SK-MEL-5 (cell line): ENCODE measurements at regions not wholly inside any gene's neighbourhood (a gene's known extent, or its start where the extent isn't known, plus 50 kb on each side); places are given as distances from the start of the nearest gene placed in this dataset.

Source experiments
- DNase-seq: peaks from one replicate; pipeline ENCODE4 v3.0.0-alpha.2; 2016; ENCODE audit warnings: low read depth, low spot score
- in situ Hi-C: cut with HindIII; loops from 2 replicates; pipeline ENCODE4 v1.10.0; 2016; ENCODE audit warnings: low sequenced_read_pairs, high pct_unique_total_duplicates, low pct_unique_long_range_greater_than_20kb

DNA sequence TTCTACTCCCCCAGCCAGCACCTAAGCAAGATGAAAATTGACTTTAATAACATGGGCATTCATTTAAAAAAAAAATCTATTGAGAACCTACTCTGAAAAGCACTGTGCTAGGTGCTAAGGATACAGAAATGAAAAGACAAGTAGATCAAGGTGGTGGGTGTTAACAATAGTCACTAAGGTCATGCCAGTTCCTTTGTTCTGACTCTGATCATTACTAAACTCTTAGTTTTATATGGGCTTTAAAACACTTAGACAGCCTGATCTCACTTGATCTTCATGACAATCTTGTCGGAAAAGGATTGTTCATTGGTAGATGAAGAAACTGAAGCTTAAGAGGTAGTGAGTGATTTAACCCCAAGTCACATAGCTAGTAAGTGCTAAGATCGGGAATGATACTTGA is 285.7 kb upstream of the PRDM1 start:
- DNase-seq, result no peak
- in situ Hi-C loops, result no loop called here

DNA sequence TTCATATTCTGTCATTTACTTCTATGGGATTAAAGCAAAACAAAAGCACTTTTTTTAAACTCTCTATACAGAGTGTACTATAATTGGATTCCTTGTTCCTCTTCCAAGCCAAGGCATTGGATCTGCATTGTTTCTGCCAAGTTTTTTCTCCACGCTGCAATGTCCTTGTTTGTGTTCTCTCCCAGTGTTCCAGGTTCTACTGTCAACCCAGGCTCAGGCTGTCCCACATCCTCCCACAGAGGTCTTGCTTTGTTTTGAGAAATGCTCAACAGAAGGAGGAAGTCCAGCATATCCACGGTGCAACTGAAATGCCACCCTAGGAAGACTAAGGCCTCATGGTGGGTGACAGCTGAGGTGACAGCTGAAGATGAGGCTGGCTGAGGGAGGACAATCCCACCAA is 287.1 kb upstream of the PRDM1 start:
- in situ Hi-C loops, result no loop called here
- no peak for DNase-seq

DNA sequence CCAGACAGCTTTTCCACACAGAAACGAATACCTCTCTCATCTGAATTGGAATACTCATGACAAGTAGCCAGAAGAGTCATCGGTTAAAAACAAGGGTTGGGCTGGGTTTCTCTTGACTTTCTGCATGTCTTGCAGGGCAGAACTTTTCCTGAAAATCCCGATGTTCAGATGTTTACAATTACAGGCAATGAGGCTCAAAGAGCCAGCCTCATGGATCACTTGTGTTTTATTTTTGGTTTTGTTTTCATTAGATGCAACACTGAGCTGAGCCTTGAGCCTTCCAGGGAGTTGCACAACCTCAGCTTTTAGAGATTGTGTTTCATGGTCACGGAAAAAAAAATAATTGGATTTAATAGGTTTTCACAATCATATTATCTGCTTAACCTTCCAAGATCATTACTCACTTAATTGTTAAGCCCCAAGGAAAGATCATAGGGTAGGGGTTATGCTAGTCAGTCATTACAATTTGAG is 288.1 kb upstream of the PRDM1 start:
- in situ Hi-C loops, result no loop called here
- DNase-seq, result no peak

DNA sequence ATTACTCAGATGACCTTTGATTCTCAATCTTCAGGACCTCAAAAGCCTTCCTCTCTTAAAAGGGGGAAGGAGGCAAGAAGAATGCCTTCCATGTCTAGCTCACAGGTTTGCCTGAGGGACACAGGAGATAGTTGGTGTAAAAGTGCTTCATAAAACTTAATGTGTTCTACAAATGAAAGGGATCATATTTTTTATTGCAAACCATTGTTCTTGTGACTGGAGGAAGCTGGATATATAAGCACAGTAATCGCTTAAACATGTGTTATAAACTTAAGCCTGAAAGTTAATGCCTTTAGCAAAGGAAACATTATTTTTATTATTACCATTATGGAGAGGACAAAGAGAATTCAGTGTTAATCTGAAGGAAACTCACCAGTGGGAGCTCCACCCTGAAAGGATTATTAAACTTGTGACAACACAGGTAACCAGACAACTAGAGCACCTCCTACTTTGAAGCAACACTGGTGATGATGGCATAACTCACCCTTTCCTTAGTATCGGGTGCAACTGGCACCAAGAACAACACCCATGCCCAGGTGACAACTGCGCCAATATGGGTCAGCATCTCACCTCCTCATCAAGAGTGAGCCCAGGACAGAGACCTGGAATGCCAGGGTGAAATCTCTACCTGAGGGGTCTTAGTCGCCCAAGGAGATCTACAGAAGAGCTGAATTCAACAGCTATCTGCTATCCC is 288.7 kb upstream of the PRDM1 start:
- in situ Hi-C loops, result no loop called here
- DNase-seq, result no peak

DNA sequence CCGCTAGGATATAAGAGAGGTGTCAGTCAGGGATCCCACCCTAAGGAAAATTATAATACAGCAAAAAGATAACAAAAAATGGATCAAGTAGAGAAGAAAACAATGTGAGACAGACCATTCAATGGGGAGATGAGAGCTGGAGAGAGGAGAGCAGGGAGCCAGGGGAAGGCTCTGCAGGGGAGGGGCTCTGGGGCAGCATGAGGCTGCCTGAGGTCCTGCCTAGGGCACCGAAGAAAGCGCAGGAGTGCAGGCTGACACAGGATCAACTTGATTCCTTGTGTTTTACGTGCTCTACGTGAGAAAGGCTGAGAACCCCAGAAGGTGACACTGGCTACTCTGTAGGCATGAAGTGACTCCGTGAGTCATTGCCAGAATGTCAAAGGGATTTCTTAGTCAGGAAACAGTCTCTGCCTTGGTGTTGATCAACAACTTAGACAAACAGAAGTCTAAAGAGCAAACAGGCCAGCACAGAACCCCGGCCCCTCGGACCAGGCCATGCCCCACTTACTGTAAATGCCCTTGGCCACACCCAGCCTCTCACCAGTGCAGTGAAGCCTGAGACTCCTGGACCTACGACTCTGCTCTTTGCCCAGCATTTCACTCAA is 290.1 kb upstream of the PRDM1 start:
- DNase-seq, result no peak
- in situ Hi-C loops, result no loop called here

DNA sequence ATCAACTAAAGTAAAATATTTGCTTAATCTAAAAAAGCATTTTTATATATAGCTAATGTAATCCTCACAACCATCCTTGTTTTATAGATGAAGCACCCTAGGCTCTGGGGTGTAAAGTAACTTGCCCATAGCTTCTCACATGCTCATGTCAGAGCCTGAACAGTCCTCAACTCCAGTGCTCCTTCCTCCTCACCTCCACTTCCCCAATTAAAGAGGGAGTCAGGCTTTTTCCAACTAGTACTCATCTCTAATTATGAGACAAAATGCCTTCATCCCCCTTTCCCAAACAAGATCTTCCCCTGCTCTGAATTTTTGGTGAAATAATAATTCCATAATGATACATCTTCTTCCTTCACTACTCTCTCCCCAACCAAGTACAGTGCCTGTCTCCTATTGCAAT is 290.8 kb upstream of the PRDM1 start:
- no peak for DNase-seq
- in situ Hi-C loops, result no loop called here

DNA sequence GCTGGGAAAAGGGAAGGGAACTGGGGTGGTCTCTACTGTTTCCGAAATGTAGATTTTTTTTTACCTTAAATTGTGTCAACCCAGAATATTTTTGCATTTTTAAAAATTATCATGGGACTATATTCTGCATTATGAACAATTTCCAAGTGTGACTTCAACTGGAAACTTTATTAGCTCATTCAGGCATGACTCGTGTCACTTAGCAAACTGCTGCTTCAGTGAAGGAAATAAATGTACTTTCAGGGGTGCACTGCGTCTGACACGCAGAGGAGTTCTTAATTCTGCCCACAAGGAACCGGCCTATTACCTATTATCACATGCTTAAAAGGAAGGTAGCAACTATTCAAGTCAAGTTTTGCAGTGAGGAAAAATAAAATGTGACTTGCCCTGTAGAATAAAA is 291.3 kb upstream of the PRDM1 start:
- in situ Hi-C loops, result no loop called here
- DNase-seq, result no peak

DNA sequence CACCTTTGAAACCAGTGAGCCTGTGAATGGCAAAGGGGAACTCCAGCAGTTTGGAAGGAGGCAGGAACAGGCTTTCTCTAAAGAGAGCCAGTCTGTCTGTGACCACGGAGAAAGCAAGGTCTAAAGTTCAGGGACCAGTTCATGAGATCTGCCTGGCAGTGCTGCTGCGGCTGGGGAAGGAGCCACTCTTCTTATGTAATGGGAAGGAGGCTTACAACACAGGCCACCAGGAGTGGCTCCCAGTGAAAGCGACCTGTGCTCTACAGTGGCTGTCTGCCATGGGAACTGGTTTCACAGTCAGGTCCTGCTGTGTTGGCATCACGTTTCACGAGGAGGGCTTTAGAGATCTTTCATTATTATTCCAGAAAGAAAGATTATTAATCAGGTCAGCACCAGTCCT is 291.9 kb upstream of the PRDM1 start:
- in situ Hi-C loops, result no loop called here
- no peak for DNase-seq

DNA sequence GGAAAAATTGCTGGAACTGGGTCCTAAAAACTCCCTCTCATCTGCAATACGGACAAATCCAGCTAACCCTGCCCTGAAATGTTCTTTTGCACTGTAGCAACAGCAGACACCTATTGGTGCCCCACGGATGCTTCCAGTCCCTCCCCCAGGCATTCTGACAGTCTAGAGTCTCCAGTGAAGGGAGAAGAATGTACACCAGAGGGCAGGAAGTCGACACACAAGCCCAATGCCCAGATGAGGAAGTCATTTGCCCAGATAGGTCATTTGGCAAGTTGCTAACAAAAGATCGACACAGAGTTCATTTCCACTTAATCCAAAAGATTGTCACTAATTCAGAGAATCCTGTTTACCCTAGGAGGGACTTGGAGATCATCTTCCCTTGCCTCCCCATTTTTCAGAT is 293.0 kb upstream of the PRDM1 start:
- DNase-seq, result peak; percentile 49

DNA sequence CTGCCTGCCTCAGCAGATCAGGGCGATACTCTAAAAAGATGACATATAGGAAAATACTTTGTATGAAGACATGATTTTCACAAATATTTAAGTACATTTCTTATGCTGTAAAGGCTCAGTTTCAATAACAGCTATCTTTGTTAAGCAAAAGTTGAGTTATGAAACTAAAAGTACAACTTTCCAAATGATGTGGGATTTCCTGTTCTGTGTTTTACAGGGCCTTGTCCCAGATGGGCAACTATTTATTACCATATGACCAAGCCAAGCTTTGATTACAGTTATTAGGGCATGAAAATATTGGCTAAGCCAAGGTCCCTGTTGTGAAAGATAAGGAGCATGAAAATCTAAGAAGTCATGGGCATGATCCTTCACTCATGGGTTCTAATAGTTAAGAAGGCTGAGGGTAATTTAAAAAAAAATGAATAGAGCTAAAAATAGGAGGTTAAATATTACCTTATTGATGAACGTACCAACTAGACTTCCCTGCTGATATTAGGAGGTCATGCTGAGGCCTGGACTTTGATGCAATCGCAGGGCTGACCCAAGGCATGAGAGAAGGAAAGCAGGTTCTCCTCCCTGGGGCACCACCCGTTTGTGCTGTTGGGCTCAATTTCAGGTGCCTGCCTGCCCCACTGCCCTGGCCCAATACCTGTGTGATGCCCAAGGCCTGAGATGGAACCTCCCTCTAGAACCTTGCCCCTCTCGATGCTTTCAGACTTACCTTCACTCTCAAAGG is 294.4 kb upstream of the PRDM1 start:
- in situ Hi-C loops, result no loop called here
- no peak for DNase-seq

More for the DNA sequence above, 293.0 kb upstream of the PRDM1 start:
- in situ Hi-C loops, result no loop called here

DNA sequence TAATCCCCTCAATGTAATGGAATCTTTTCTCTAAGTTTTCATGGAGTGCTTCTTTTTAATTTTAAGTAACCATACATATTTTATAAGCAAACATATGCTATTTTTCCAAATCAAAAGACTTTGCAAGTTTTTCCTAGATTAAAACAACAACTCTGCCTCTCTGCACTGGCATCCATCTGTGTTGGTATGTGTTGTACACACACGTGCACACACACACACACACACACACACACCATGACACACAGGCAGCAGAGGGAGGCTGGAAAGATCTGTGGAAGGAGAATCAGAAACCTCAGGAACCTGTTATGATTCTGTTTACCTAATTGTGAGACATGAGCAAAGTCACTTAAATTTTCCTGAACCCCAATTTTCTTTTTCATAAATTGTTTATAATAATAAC is 295.0 kb upstream of the PRDM1 start:
- in situ Hi-C loops, result no loop called here
- no peak for DNase-seq

DNA sequence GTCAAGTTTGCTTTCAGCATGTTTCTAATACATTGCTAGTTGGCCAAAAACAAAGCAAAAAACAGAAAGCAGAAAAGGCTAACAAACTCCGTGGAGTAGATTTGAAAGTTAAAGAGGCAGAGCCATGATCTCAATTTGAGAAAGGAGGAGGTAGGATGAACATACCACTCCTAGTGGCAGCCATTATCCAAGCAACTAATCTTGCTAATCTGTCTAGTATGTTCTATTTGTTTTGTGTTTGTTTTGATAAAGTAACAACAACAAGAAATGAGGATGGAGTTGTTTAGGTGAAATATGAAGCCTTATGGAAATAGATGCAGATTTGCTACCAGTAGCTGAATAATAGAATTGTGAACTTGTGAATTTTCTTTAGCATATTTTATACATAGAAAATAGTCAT is 295.5 kb upstream of the PRDM1 start:
- DNase-seq, result peak; percentile 8
- in situ Hi-C loops, result no loop called here

DNA sequence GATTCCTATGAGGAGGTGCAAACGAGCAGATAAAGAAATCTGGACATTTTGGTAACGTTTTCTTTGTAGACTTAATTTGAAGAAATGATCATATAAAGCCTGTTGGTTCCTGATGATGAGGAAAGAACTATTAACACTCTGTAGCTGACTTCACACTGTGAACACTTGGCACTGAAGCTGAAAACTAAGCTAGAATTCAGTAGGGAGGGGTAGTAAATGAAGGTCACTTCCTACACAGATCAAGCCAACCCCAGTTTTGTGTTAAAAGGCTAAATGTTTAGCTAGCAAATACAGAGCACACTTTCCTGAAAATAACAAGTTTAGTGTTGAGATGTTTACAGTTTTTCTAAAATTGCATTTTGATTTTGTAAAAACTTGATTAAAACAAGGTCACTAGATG is 296.2 kb upstream of the PRDM1 start:
- in situ Hi-C loops, result no loop called here
- DNase-seq, result no peak

DNA sequence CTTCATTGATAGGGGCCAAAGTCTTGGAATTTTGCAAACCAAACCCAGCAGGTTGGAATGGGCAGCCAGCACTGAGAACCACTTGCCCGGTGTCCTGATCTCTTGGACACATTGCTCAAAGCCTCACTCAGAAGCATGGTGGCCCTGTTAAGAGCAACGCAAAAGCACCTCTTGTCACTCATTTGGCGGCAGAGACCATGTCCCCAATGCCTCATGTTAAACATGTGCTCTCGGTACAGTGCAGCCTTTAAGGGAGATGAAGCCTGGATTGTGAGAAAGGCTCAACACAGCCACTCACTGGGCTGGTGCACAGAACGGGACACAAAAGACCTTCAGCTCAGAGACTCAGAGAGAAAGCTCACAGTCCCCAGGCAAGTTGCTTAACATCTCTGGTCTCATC is 298.4 kb upstream of the PRDM1 start:
- DNase-seq, result no peak
- in situ Hi-C loops, result no loop called here

DNA sequence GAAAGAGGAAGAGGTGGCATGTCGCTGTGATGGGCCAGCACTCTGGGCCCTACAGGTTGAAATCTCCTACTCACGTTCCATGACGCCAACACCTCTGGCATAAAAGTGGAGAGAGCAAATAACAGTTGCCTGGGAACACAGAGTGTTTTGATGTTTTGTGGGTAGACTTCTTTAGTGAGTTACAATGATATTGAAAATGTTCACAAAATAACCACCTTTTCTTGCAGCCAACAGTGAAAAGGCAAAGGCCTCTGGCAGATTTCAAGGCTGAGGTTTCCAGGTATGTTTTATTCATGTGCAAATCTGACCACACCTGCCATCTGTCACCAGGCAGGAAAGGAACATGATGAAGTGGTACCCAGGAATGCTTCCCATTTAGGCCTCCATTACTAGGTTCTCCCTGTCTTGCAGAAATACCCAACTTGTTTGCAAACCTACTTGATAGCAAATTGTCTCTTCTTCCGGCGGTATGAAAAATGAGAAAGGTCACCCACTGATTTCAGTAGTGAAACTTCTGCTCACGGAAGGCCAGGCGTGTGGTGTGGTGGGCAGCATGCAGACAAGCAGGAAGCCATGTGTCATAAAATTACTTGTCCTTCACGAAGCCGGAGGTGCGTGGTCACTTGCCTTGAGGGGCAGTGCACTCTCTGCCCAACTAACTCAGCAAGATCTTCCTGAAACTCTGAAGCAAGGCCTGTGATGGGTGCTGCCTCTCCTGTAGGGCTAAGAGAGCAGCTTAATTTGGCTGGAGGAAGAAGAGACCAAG is 299.1 kb upstream of the PRDM1 start:
- DNase-seq, result no peak

DNA sequence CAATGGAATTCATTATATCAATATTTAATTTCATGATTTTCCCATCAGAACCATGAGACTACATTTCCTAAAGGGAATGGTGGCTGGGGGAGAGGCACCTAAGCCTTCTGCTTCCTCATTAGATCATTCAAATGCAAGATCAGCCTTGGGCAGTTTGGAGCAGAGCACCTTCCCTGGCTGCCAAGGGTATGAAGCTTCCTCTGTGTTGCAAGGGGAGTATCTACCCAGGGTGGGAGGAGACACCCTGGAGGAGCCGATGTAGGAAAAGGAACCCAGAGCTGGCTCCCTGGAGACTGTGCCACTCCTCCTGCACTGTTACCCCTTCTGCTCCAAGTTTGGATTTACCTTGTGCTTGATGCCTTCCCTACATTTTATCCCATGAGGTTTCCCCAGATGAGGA is 299.7 kb upstream of the PRDM1 start:
- no peak for DNase-seq
- in situ Hi-C loops, result no loop called here

More for the DNA sequence above, 299.1 kb upstream of the PRDM1 start:
- in situ Hi-C loops, result no loop called here

DNA sequence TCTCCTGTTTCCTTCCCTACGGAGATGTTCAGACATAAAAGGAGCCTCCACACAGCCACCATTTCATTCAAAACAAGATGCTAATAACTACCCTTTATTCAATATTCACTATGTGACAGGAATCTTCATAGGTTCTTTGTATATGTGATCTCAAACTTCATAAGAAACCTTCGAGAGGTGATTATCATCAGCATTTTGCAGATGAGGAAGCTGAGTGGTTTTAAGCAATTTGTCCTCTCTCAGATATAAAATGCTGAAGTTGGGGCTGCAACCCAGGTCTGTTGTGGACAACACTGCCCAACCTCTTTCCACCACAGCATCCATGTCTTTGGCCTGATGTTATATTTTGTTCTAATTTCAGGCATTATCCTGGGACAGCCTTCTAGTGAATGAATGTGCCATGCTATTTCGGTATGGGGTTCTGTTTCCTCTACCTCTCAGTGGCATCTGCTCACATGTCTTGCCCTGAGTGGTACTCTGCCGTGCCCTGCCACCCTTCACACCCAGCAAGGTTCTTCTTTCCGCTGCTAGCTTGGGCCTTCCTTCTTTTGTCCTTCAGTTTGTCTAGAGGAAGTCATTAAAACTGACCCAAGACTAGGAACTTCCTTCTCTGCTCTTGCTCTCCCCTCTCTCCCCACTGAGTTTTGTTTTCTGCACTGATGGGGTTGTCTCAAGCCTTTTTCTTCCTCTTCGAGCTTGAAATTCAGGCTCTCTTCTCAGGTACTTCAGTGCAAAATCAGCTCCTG is 300.9 kb upstream of the PRDM1 start:
- no peak for DNase-seq
- in situ Hi-C loops, result no loop called here

DNA sequence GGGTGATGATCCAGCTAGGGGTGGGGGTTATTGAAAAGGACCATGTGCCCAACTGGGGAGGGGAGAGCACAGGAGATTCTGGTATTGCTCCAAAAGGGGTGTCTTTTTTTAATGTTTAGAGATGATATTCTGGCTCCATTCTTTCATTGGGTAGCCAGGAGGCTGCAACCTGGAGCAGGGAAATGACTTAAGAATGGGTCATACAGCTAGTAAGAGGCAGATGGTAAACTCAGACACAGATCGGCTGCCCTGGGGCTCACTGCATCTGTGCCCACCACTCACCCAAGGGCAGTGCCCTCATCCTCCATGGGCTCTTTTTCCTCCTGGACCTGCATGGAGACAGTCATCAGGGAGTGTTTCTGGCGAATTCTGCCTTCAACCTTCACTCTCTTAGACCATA is 302.0 kb upstream of the PRDM1 start:
- no peak for DNase-seq
- in situ Hi-C loops, result no loop called here
